Esophagus (tissue), 2 donors: ENCODE measurements at regions not wholly inside any gene's neighbourhood (a gene's known extent, or its start where the extent isn't known, plus 50 kb on each side); places are given as distances from the start of the nearest gene placed in this dataset.

ENCODE experiments used
- H3K27ac ChIP-seq, 2 donors: one replicate each; pipeline ENCODE4 v1.5.1; 2013; ENCODE audit warnings: low read depth in 2 of 2, mild to moderate bottlenecking in 2 of 2, inconsistent platforms in 1 of 2, low read length in 1 of 2, moderate library complexity in 1 of 2
- H3K27me3 ChIP-seq, 2 donors: one replicate each; pipeline ENCODE4 v1.6.1; 2013; ENCODE audit warnings: low read length in 2 of 2, control low read depth in 1 of 2, mild to moderate bottlenecking in 1 of 2; ENCODE audit not compliant: insufficient read depth in 2 of 2, control insufficient read depth in 1 of 2
- H3K36me3 ChIP-seq, 2 donors: one replicate each; pipeline ENCODE4 v1.6.1; 2013; ENCODE audit warnings: low read length in 1 of 2; ENCODE audit not compliant: control insufficient read depth in 2 of 2, insufficient read depth in 2 of 2
- H3K4me1 ChIP-seq, 2 donors: one replicate each; pipeline ENCODE4 v1.6.1; 2013; ENCODE audit warnings: low read length in 1 of 2; ENCODE audit not compliant: control insufficient read depth in 2 of 2, insufficient read depth in 2 of 2
- H3K4me3 ChIP-seq, 2 donors: one replicate each; pipeline ENCODE4 v1.5.1; 2013; ENCODE audit warnings: low read length in 2 of 2, mild to moderate bottlenecking in 2 of 2, low read depth in 1 of 2, moderate library complexity in 1 of 2
- H3K9me3 ChIP-seq, 2 donors: one replicate each; pipeline ENCODE4 v1.6.1; 2013; ENCODE audit warnings: mild to moderate bottlenecking in 2 of 2, low read depth in 1 of 2, low read length in 1 of 2, moderate library complexity in 1 of 2; ENCODE audit not compliant: control insufficient read depth in 2 of 2, insufficient read depth in 1 of 2
- whole genome bisulfite sequencing, 2 donors: extraction: QIAGEN DNeasy Blood & Tissue Kit; methylation state at CpG; one replicate each; pipeline ENCODE4 v1.1.7; 2013; 5-methylcytosine and 5-hydroxymethylcytosine counted together
- donor health status: healthy with polysubstance abuse.
- donor health status: Bipolar disorder and iron deficiency.

DNA sequence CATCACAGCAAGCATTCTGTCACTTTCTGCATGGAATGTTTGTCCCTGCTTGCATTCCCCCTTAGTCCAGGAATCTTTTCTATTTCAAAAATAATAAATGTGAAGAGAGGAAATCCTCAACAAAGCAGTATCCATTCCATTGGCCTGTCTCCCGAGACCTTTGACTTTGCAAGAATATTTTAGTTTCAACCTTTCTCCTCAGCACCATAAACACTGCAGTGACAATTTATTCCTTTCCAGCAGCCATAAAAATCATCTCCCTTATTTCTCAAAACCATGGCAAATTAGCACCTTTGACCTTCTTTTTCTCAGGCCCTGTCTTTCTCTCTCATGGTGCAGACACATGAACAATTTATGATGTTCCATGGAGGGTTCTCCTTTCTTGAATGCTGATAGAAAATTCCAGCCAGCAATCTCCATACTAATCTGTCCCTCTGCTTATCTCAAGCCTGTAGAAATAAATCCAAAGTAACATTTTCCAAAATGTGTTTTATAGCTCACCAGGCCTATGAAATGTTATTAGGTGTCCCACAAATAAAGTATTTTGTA is 352.1 kb upstream of the CCL2 start:
- no peaks in the 10 kb centered on the region for H3K27me3 ChIP-seq
- no peaks in the 10 kb centered on the region for H3K4me1 ChIP-seq
- no peaks in the 10 kb centered on the region for H3K9me3 ChIP-seq
- H3K36me3 ChIP-seq: no peaks in the 10 kb centered on the region
- H3K4me3 ChIP-seq: no peak overlapping the region
- 67 to 74% methylated on average over 1 of the region's 1 CpG for WGBS, 2 donors
- no peak overlapping the region for H3K27ac ChIP-seq

DNA sequence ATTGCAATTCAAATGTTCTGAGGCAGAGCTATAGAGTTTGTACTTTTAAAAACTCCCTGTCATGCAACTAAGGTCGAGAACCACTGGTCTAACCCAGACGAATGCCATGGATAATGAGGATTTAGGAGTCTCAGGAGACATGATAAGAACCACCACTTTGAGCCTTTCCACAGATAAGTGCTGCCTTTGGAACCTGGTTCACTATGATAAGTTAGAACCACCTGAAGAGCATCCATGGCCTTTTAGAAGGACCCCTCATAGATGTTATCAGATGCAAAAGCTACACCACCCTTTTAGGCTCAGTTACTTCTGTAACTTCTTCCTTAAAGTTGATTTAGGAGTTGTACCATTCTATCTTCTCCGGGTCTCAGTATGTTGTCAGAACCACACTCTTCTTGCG is 350.6 kb upstream of the CCL2 start:
- no peak overlapping the region for H3K4me3 ChIP-seq
- H3K36me3 ChIP-seq: no peaks in the 10 kb centered on the region
- 71 to 76% methylated on average over 4 of the region's 4 CpGs for WGBS, 2 donors
- H3K9me3 ChIP-seq: no peaks in the 10 kb centered on the region
- no peaks in the 10 kb centered on the region for H3K4me1 ChIP-seq
- no peak overlapping the region for H3K27ac ChIP-seq
- H3K27me3 ChIP-seq: no peaks in the 10 kb centered on the region

DNA sequence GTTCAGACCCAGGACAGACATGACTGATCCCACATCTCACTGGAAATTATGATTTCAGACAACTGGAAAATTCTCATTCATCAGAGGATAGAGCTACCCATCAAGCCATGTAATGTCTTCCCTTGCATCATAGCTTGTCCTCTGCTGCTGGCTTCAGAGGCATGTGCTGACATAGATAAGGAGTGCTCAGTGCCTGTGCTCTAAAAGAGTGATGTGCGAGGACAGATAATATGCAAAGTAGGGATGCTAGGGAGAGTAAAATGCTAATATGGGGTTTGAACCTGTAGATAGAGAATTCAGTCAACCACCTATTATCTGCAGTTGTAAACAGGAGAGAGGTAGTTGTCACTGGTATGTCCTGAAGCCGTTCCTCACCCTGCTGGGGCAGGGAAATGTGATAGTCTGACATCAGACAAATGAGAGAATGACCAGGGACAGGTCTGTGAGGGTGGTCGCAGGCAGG is 349.7 kb upstream of the CCL2 start:
- Histone ChIP-seq H3K27me3 (no peaks in the 10 kb centered on the region), H3K9me3 (no peaks in the 10 kb centered on the region), H3K4me3 (no peak overlapping the region), H3K4me1 (no peaks in the 10 kb centered on the region), H3K36me3 (no peaks in the 10 kb centered on the region), H3K27ac (no peak overlapping the region)
- 49 to 53% methylated on average over 3 of the region's 3 CpGs for WGBS, 2 donors

DNA sequence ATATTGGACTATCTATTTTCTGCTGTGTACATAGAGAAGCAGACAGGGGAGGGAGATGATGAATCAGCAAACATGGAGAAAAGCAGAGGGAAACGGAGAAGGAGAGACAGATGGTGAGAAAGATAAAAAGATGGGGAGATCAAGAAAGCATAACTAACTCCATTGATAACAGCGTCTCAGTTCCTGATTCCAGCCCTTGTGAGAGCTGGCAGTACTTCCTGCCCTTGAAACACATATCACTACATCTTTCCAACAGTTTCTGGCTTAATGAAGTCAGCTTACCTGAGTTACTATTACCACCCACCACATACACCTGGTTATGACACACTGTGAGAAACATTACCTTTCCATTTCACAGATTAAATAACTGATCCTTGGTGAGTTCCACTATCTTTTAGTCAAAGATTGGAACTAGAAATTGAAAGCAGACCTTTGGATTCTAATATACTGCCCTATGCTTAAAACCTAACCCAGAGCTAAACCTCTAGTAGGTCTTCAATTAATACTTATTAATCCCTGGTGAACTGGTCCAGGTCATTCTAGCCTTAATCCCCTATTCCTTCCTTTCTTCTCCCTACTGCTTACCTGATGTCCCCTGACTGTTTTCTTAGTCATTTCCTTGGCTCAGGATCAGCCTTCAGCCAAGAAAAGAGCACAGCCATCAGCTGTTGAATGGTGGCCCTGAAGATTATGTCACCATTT is 346.6 kb upstream of the CCL2 start:
- Histone ChIP-seq H3K9me3 (no peaks in the 10 kb centered on the region), H3K27me3 (no peaks in the 10 kb centered on the region), H3K4me1 (no peaks in the 10 kb centered on the region), H3K27ac (no peak overlapping the region), H3K4me3 (no peak overlapping the region), H3K36me3 (no peaks in the 10 kb centered on the region)
- WGBS, 2 donors: 50 to 54% methylated on average over 2 of the region's 2 CpGs

DNA sequence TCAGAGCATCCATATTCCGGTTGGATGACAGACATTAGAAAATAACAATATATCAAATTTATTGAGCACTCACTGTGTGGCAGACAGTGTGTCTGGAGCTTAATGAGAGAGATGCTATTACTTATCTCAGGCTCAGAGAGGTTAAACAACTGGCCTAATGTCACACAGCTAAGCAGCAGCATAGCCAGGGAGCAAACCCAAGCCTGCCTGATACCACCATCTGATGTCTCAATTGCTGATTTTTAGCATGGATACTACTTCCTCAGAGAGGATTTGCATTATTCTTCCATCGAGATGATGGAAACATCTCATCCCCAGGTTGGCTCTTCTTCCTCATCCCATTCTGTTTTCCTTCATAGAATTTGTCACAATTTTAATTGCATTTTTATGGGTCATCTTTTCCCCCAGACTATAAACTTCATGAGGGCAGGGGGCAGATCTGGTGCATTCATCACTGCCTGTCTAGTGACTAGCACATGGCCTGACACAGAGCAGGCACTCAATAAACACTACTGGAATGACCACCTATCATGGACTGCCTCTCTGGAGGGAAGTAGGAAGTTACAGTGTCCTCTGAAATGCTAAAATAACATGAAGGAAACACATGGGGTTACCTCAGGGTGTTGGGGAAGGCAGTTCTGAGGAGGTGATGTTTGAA is 344.8 kb upstream of the CCL2 start:
- Histone ChIP-seq H3K9me3 (no peaks in the 10 kb centered on the region), H3K4me1 (no peaks in the 10 kb centered on the region), H3K4me3 (no peak overlapping the region), H3K36me3 (no peaks in the 10 kb centered on the region), H3K27me3 (no peaks in the 10 kb centered on the region), H3K27ac (no peak overlapping the region)
- WGBS, 2 donors: 91% methylated on average over 2 of the region's 2 CpGs

DNA sequence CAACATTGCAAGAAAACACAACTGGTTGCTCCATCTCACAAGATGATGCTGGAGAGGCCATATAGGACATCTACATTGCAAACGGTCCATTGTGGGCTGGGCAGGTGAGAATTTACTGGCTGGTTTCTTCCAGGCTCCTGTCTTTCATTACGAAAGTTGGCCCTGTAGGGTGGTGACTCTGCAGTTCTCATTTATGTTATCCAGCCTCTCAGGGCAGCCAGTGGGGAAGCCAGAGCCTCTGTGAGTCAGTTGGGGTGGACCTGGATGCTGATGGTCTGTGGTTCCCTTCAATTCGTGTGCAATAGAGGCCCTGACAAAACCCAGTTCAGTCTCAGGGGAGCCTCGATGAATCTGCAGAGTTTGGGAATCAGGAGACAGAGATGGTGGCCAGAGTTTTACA is 341.0 kb upstream of the CCL2 start:
- no peak overlapping the region for H3K27ac ChIP-seq
- H3K4me3 ChIP-seq: no peak overlapping the region
- no peaks in the 10 kb centered on the region for H3K9me3 ChIP-seq
- no peaks in the 10 kb centered on the region for H3K4me1 ChIP-seq
- WGBS, 2 donors: 67 to 80% methylated on average over 4 of the region's 4 CpGs
- H3K36me3 ChIP-seq: no peaks in the 10 kb centered on the region
- H3K27me3 ChIP-seq: no peaks in the 10 kb centered on the region

DNA sequence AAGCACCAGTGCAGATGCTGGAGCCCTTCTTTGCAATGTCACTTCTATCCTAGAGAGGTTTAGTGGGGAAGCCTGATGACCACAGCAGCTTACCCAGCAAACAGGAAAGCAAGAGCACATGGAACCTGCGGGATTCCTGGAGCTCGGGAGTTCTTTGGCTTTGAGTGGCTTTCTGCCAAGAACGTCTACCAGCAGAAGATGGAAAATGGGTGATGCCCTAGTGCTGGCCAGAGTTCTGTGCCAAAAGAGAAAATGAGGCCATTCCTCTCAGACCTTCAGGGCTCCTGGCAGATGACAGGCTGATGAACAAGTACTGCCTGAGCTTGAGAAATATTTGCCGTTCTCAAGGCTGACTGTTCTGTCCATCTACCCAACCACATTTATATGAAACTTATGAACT is 332.1 kb upstream of the CCL2 start:
- peaks cover 0 to 4% of the 10 kb centered on the region in 2 donors for H3K27me3 ChIP-seq

DNA sequence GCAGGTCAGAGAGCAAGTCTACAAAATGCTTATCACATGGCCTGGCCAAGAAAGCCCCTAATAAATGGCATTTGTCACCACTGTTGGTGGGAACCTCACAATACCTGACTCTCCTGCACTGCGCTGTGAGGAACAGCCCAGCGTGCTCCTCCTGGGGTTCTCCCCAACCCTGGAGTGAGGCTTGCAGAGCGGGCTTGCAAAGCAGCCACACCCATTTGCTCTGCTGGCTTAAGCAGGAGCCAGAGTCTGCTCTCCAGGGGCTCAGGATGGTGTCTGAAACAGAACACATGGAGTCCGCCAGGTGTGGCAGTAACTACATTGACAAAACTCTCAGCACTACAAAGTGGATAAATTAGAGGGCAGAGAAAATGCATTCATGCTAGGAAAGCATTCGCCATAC is 331.0 kb upstream of the CCL2 start:
- peaks cover 0 to 4% of the 10 kb centered on the region in 2 donors for H3K27me3 ChIP-seq
- 67 to 72% methylated on average over 5 of the region's 5 CpGs for WGBS, 2 donors

More for the DNA sequence above, 332.1 kb upstream of the CCL2 start:
- no peak overlapping the region for H3K27ac ChIP-seq
- no peak overlapping the region for H3K4me3 ChIP-seq
- H3K36me3 ChIP-seq: no peaks in the 10 kb centered on the region
- 55 to 61% methylated on average over 4 of the region's 4 CpGs for WGBS, 2 donors
- H3K9me3 ChIP-seq: no peaks in the 10 kb centered on the region
- no peaks in the 10 kb centered on the region for H3K4me1 ChIP-seq

DNA sequence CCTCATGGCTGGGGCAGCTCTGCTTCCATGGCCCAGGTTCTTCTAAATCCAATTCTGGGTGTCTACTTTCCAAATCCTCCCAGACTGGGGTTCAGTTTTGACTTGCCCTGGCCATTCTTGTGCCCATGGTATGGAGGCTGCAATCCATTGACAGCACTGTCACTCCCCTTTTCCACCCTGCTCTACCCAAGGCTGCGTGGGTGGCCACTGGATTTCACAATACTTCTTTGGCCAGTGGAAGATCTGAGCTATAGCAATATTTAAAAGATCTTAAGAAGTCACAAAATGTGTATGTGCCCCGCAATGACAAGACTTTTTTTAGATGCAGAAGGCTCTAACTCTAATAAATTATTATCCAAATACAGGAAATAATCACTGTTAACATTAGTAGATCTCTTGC is 329.4 kb upstream of the CCL2 start:
- H3K27ac ChIP-seq: no peak overlapping the region
- H3K4me3 ChIP-seq: no peak overlapping the region
- no peaks in the 10 kb centered on the region for H3K9me3 ChIP-seq
- no peaks in the 10 kb centered on the region for H3K36me3 ChIP-seq
- 76 to 77% methylated on average over 2 of the region's 2 CpGs for WGBS, 2 donors
- H3K27me3 ChIP-seq: peaks cover 0 to 4% of the 10 kb centered on the region in 2 donors
- no peaks in the 10 kb centered on the region for H3K4me1 ChIP-seq

More for the DNA sequence above, 331.0 kb upstream of the CCL2 start:
- Histone ChIP-seq H3K27ac (no peak overlapping the region), H3K4me1 (no peaks in the 10 kb centered on the region), H3K4me3 (no peak overlapping the region), H3K9me3 (no peaks in the 10 kb centered on the region), H3K36me3 (no peaks in the 10 kb centered on the region)
